HG03175 (cell line): ENCODE measurements at regions not wholly inside any gene's neighbourhood (a gene's known extent, or its start where the extent isn't known, plus 50 kb on each side); places are given as distances from the start of the nearest gene placed in this dataset.
"Not testable (repeated sequence)": the region's sequence is repeated elsewhere in the genome, so short reads cannot be mapped to it uniquely, and the experiment has no call there.

Experiments used
- ATAC-seq: cut with Tn5 transposase; IDR thresholded peaks from one replicate; pipeline ENCODE4 v1.9.1; 2021; ENCODE audit warnings: mild to moderate bottlenecking, moderate library complexity; ENCODE audit not compliant: unreplicated experiment

GRCh38 chr2:5561006-5561405, 131.2 kb upstream of the SOX11 start:
- no peak for ATAC-seq

DNA sequence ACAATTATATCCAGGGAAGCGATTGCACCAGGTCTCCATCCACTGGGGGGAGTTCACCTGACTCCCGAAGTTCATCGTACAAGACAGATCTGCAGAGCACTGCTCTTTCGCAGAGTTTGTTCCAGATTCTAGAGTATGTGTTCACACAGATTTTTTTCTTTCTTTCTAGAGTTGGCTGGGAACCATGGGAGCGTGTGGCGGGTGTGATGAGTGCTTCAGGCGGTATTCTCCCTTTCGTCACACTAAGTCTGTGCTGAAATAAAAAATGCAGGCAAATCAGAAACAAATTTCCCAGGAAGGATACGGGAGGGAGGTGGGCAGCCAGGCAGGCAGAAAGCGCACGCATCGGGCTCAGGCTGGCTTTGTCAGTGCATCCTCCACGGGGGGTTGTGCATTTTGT, 129.8 kb upstream of the SOX11 start:
- ATAC-seq = no peak

DNA sequence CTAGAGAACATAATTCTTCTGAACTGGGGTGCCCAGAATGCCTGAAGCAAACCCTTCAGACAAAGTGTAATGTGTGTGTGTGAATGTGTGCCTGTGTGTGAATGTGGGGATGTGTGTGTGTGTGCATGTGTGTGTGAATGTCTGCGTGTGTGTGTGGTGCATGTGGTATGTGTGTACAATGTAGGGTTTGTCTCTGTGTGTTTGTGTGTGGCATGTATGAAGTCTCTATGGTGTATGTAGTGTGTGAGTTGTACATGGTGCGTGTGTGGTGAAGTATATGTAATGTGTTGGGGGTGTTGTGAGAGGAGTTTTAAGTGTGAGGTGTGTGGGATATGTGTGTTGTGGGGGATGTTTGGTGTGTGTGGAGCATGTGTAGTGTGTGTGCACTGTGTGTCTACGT, 129.3 kb upstream of the SOX11 start:
- no peak for ATAC-seq

DNA sequence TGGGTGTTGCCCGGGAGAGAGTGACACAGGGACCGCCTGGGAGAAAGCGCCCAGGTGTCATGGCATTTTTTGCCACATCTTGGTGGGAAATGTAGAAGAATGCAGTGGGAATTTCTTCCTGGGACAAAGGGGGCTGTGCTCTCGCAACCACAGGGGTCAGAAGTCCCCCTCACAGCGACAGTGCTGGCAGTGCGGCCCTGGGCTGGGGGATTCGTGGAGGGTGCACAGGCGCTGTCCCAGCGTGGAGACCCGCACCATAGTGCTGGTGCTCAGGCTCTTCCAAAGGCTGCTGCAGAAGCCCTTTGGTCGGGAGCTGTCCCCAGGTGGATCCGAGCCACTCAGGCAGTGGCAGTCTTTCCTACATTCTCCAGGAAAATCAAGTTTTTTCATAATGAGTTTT, 128.8 kb upstream of the SOX11 start:
- ATAC-seq = no peak

- no peak for ATAC-seq
Measured at GRCh38 chr2:5569256-5569655, 122.9 kb upstream of the SOX11 start.

DNA sequence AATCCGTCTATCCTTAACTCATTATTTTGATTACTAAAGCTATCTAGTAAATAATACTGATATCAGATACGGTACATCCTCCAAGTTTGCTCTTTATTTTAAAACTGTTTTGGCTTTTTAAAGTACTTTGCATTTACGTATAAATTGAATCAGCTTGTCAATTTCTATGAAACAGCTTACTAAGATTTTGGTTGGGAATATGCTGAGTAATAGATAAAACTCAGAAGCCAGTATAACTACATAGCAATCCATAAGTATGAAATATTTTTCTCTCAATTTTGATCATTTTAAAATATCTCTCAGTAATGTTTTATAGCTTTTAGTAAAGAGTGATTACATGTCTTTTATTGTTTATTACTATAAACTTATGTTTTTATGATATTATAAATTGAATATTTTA, 116.2 kb upstream of the SOX11 start:
- ATAC-seq = no peak

DNA sequence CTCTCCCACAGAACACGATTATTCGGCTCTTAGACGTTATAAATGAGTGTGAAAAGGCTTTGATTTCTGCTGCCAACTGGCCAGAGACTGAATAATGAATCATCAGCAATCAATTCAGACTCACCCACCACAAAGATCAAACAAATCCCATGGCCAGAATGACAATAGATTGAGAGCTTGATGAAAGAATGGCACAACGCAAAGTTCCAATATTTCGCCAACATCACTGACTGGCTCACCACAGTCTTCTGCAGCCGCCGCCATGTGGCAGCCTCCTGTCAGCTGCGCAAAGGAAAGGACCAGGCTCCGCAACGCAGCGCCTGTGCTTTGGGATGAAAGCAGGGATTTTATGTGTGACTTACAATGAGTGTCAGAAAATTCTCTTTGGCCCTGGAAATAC, 104.4 kb upstream of the SOX11 start:
- no peak for ATAC-seq

DNA sequence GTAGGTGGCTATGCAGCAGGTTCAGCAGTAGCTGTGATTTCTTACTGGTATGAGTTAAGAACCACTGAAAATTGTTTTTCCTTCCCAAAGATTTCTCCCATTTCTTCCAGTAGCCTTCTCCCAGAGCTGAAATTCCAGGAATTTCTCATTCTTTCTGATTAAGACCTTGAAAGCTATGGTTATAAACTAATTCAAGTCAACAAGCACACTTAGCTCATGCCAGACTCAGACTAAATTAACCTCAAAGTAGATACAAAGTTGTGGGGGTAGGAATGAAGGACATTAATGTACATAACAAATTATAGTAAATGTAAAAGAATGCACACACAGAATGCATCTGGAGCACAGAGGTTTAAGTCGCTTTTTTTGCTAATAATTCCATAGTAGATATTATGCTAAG, 103.6 kb upstream of the SOX11 start:
- ATAC-seq = no peak

DNA sequence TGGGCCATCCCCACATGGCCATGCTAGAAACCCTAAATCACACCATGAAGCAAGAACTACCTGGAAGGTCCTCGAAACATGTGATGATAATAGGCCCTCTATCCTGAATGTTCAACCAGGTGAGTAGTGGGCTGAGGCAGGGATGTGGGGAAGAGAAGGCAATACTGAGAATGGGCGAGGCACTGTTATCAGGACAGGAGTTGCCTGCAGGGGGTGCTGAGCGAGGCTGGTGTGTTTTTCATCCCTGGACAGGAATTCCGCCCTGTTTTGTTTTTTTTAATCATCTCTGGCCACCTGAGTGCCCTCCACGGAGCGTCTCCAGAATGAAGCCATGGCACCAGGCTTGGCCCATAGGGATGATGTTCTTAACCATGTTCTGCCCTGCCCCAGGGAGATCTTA, 103.0 kb upstream of the SOX11 start:
- ATAC-seq = no peak

DNA sequence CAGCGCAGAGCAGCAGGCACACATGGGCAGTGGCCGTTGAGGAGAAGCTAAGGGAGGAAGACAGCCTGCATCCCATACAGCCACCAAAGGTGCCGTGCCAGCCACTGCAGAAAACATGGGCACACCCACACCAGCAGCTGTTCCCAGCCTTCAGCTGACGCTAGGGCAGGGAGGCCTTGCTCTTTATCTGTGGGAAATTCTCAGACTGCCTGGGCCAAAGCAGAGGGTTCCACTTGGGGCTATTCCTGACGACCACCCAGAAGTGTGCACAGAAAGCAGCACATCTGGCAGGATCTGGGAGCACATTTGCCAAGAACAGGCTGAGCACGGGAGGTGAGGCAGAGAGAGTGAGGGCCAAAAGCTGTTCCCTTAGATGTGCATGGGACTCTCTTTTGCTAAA, 101.3 kb upstream of the SOX11 start:
- no peak for ATAC-seq

DNA sequence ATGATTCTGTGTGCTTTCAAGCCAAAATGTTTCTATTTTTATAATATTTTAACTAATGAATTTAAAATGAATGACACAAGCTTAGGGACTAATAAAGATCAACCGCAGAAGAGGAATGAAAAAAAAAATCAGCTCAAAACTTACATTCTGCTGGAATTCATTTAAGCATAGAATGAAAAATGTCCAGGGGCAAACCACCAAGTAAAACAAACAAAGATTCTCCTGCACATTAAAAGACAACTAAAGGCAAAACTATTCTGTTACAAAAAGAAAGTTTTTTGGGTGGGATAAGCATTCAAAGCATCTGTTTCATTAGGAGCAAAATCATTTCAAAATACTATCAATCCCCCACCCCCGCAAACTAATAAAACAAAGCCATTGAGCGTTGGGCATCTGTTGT, 99.3 kb upstream of the SOX11 start:
- ATAC-seq = no peak

DNA sequence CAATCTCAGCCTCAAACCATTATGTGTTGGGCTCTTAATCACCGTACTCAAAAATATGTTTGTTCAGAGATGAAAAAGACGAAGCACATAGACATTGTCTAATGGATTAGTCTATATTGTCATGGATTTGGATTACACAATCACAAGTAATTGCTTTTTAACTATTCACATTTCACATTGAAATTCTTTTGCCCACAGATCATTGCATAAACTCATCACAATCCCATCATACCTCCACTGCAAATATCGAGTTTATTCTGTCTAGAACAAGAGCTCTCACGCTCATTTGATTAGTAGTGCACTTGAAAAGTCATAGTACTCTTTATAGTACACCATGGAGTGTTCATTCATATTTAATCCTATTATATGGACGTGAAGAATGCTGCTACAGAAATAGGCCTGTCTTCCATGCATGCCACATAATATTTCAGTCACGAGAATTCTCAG, 97.9 kb upstream of the SOX11 start:
- no peak for ATAC-seq

DNA sequence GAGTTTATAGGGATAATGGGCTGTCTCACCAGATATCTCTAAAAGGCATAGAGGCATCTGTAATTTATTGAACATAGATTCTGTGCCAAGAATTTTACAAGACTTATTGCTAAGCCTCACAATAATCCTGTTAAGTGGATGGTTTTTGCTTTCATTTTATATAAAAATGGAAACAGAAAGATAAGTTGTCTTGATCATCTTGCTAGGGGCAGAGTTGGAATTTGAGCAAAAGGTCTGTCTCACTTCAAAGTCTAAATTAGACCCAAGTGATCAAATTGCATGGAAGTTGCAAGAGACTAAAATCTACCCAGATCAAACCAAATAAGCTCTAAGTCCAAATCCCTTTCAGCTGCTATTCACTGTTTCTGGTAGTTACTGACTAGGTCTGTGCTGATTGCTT, 95.3 kb upstream of the SOX11 start:
- ATAC-seq = no peak

GRCh38 chr2:5598156-5598555, 94.0 kb upstream of the SOX11 start:
- no peak for ATAC-seq

GRCh38 chr2:5609201-5609600, 83.0 kb upstream of the SOX11 start:
- no peak for ATAC-seq

- no peak for ATAC-seq
Measured at GRCh38 chr2:5612666-5613065, 79.5 kb upstream of the SOX11 start.

DNA sequence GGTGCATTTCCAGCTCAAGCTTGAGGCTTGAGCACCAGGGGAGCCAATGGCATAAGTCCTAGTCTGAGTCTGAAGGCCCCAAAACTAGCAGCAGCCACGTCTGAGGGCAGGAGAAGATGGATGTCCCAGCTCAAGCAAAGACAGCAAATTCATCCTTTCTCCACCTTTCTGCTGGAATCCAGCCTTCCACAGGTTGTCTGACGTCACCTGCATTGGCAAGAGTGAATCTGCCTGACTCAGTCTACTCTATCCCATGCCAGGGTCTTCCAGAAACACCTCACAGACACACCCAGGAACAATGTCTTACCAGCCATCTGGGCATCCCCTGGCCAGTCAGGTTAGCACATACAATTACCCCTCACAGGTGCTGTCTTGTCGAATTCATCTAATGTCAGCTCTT, 76.2 kb upstream of the SOX11 start:
- no peak for ATAC-seq

DNA sequence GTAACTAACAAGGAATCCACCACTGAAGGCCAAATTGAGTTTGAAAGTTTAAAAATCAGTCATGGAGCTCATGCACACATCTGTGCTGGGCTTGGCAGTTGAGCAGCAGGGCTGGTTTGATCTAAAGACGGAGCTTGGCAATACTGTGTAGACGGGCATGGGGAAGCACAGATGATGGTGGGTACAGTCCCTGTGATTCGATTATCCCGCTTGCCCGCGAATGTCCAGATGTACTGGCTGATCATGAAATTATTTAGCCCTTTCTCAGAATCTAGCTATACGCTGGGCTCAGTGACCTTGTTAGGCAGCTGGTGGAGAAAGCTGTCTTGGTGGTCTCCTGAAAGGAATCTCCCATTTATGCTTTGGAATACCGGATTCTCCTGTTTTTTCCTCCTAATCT, 74.8 kb upstream of the SOX11 start:
- no peak for ATAC-seq

DNA sequence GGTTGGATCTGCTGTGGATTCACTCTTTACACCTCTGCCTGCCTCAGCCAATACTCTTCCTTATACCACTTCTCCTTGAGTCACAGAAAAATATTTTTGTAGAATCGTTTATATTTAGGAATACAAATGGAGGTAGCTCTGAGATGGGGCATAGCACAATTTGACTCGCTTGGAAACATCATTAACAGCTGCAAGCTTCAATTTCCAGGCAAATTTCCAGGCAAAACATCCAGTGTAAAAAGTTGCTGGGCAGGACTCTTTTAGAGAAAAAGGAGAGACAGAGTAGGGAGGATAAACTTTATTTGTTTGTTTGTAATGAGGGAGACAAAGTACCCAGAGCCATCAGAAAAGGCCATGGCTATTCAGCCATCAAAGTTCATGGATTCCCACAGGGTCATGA, 74.4 kb upstream of the SOX11 start:
- no peak for ATAC-seq

- no peak for ATAC-seq
Measured at GRCh38 chr2:5618271-5618670, 73.9 kb upstream of the SOX11 start.

DNA sequence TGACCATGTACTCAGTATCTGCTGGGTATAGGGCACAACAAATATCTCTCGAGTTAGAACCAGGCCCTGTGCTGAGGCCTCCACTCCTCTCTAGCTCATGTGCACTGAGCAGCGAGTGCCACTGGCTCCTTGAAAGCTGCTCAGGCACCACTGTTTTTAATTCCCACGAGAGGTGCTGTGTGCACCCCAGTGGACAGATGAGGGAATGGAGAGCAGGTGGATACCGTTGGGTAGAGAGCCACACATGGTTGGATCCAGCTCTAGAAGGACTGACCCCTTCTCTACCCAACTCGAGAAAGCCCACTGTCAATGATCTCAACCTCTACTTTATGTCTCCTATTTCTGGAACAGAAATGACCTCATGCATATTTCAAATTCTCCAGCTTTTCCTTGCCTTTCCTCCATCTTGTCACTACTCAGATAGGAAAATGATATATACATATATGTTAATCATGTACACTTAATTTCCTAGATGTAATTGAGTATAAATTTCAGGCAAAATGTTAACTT, 66.6 kb upstream of the SOX11 start:
- not testable (repeated sequence) for ATAC-seq

- not testable (repeated sequence) for ATAC-seq
Measured at GRCh38 chr2:5628484-5628883, 63.7 kb upstream of the SOX11 start.

DNA sequence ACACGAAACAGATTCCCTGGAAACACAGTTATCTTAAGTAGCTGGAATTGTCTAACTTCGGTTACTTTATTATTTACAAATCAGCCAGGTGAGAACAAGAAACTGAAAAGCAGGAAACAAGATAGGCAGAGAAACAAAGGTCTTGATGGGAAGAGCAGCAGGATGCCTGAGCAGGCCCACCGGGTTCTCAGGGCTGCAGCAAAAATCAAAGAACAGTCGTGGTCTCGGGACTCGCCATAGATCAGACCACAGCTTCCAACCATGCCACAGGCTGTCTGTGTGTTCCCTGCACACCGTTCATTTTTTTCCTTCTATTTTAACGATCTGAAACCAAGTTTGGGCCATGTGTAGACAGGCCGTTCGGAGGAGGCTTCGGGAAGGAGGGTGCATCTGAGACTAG, 62.7 kb upstream of the SOX11 start:
- ATAC-seq = not testable (repeated sequence)

DNA sequence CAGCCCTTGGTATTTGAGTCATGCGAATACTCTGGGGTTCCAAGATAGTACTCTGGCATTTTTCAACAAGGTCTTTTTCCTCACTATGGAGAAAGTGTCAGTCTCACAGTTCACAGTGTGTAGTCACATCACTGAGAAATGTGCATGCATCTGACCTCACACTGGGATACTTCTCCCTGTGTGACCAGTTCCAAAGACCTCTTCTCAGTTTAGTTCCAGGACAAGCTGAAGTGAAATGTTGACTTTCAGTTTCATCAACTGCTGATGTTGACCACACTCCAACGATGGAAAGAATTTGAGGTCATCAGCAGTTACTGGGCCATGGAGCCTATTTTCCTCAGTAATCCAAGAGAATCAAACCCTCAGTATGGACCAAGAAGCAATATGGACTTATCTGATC, 55.1 kb upstream of the SOX11 start:
- ATAC-seq = not testable (repeated sequence)
